Left renal pelvis (tissue), 4 donors: ENCODE measurements at regions not wholly inside any gene's neighbourhood (a gene's known extent, or its start where the extent isn't known, plus 50 kb on each side); places are given as distances from the start of the nearest gene placed in this dataset.

Experiments used
- DNase-seq, 4 donors: peaks; one replicate each; pipeline ENCODE4 v3.0.0-alpha.2; 2013; ENCODE audit warnings: low read depth in 4 of 4, low spot score in 3 of 4

DNA sequence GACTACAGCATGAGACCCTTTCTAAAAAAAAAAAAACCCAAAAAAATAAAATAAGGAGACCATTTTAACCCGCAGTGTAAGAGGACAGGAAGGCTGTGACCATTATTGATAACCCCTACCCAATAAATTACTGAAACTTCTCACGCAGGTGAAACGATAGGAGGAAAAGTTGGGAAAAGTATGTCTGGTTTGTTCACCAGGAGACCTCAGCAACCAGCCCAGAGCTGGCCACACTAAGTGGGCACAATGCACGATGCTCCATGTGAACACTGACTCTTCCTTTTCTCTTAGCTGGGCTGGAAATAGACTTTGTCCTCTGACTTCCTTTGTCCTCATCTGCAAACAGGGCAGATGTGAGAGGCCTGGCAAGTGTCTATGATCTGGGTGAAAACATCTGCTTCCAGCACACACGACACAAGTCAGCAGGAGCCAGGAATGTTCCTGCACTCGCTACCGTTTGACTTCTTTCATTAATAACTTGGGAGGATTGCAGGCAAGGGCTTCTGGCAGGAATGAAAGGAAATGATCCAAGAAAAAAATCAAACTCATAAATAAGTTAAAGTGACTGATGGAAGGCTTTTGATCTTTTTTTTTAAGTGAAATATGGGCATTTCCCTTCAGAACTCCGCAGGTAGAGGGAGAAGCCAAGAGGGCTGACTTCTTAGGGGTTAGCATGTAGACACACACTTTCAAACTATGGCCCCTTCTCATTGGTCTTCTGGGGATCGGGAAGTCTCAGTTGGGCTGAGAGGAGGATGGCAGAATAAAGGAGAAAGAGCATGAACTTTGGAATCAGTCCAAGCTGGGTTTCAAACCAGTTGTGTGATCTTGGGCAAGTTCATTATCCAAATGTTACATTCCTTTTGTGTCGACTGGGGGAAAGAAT lies 137.4 kb upstream of the MYCN start:
- DNase-seq, result no peak

DNA sequence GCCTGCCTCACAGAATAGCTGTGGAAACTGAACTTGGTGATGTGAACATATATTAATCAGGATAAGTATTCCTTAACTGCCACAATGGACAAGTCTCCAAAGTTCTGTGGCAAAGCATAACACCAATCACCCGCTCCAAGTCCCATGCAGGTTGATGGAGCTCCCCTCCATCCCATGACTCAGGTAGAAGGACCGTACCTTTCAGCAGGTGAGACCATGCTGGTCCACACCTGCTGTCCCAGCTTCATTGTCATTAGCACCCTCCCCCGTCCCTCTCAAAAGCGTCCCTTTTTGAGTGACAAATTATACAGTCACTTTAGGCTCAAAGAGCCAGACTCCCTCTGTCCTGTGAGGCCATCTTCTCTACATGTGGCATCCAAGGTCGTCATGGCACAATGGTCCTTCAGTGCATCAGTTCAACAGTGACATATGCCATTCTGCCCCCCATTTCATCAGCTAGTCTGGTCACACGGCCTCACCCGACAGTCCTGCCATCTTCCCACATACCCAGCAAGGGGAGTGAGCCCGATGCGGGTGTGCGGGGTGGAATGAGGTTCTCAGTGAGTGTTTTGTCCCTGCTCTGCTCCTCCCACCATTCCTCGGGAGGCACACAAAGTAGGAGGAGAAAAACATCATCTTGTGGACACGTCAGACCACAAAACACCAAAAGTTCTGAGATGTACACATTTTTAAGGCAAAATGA lies 136.7 kb upstream of the MYCN start:
- DNase-seq, result no peak

DNA sequence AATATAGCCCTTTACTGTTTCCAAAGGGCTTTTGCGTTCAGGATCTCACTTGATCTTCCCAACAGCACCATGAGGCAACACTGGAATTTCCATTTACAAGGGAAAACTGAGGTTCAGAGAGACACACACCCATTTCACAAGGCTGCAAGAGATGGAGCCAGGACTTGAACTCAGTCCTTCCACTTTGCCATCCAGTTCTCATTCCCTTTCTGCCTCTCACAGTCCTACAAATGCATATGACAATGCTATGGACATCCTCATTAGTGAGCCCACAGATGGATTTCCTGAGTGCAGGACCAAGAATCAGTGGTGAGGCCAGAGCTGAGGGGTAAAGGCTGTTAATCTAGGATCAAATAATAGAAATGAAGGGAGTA lies 136.1 kb upstream of the MYCN start:
- DNase-seq, result no peak

- DNase-seq, result no peak
Observed at GRCh38 chr2:15804691-15805090, 135.7 kb upstream of the MYCN start.

- DNase-seq, result no peak
Observed at GRCh38 chr2:15805206-15805605, 135.1 kb upstream of the MYCN start.

DNA sequence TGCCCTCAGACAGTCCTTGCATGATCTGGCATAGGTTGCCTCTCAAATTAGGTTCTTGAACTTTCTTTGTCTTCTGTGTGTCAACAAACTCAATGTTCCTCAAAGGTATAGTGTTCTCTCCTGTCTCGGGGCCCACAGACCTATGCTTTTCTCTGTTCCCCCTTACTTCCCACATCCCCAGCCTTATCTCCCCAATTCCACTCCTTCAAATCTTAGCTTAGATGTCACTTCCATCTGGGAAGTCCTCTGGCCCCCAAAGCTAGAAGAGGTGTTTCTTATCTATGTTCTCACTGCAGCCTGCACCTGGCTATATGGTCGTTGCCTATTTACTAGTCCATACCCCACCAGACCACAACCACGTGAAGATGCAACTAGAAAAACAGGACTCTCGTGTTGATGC lies 134.6 kb upstream of the MYCN start:
- DNase-seq, result no peak

GRCh38 chr2:15806801-15807417 lies 133.4 kb upstream of the MYCN start:
- no peak for DNase-seq

DNA sequence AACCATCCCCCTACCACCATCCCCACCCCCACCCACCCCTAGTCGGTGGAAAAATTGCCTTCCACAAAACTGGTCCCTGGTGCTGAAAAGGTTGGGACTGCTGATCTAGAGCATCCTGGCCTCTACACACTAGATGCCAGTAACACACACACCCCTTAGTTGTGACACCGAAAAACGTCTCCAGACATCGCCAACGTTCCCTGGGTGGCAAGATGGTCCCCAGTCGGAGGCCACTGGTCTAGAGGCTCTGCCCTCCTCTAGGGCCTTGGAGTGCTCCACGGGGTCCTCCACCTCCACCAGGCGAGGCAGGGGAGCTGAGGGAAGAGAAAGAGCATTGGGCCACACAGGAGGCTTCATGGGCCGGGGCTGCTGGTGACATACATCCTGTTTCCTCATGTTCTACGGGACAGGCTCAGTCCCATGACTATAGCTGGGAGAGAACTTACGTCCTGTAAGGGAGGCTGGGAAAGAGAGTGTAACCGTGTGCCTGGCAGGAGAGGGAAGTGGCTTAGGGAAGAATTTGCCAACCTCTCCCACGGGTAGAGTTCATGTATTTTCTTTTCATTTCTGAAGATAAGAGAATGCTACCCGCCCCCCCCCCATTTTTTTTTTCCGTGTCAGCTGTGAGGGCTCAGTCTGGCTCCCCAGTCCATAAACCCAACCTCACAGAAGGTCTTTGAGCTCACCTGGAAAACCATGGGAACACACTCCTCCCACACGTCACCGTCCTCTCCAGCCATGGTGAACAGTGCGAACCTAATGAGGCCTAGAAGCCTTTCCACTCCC lies 132.7 kb upstream of the MYCN start:
- DNase-seq, result no peak

- DNase-seq, result no peak
Observed at GRCh38 chr2:15808204-15808910, 132.0 kb upstream of the MYCN start.

GRCh38 chr2:15808944-15809343 lies 131.4 kb upstream of the MYCN start:
- DNase-seq, result no peak

GRCh38 chr2:15809404-15809803 lies 130.9 kb upstream of the MYCN start:
- no peak for DNase-seq

- no peak for DNase-seq
Observed at GRCh38 chr2:15810477-15811150, 129.7 kb upstream of the MYCN start.

DNA sequence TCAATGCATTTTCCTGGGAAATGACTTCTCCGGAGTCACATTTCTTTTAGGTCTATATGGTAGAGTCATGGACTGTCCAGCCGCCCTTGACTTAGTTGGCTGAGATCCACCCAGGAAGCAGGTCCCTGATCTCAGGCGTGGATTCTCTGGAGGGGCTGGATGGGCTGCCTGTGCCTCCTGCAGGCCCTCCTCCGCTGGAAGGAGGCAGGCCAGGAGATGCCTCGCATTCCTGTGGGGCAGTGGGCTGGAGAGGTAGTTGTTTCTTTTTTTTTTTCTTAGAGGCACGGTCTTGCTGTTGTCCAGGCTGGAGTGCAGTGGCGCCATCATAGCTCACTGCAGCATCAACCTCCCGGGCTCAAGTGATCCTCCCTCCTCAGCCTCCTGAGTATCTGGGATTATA lies 129.0 kb upstream of the MYCN start:
- no peak for DNase-seq

- no peak for DNase-seq
Observed at GRCh38 chr2:15812187-15812780, 128.1 kb upstream of the MYCN start.

DNA sequence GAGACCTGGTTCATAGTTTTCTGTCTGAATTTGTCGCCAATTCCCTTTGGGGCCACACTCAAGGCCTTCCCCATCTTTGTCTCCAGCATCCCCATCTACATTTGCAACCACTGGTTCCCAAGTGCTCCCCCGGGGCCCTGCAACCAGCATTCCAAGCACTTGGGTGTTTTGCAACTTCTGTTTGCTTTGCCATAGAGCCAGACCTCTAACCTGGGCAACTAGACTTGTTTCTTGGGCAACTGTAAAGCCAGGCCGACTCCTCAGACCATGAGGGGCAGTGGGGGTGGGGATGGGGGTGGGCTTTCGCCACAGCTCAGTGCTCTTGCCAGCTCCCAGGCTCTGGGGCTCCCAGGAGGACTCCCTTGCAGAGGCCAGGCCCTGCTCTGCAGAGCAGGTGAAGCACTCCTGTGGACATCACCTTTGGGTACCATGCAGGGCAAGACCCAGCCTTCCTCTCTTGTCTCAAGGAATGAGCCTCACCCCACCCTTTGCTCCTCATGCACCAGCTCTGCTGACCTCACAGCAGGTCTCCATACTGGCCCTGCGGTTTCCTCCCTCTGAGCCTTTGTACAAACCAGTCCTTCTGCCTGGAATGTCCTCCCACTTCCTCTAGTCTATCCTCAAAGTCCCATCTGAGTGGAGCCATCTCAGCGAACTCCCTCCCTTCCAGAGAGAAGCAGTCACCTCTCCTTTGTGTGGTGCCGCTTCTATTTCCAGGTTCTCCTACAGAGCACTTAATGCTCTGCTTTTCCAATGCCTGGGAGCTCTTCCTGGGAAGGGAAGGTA lies 126.7 kb upstream of the MYCN start:
- DNase-seq, result no peak

DNA sequence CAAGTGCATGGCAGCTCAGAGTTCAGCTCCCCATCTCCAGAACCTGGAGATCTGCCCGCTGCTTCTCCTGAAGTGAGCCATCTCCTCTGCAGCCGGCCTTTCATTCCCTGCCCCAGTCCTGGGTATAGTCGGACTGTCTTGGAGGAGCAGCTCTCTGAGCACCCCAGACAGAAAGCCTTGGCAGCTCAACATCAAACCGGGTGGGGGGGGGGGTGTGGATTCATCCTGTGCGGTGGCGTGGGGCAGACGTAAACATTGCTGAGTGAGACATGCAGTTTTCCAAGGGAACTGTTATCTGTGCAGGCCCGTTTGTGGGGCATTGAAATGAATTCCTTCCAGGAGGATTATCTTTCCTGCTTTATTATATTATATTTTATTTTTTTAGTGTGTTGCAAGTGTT lies 125.9 kb upstream of the MYCN start:
- no peak for DNase-seq

DNA sequence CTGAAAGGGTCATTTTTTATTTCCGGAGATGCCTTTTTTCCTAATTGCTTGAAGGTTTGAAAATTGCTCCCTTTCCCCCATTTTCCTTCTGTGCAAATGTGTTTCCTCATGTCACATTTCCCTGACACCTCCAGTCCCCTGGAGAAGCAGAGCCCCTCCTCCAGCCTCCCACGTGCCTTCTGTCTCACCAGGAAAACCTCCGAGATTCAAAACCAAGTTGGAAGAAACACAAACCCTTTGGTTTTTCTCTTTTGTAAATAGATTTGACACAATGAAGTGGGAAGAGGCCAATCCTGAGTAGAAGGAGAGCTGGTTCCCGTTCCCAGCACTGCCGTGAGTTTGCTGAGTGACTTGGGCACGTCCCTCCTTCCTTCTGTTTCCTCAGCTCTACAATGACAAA lies 125.4 kb upstream of the MYCN start:
- no peak for DNase-seq

GRCh38 chr2:15816226-15816625 lies 124.1 kb upstream of the MYCN start:
- DNase-seq, result no peak
